ENCODE measurements at regions not wholly inside any gene's neighbourhood (a gene's known extent, or its start where the extent isn't known, plus 50 kb on each side); places are given as distances from the start of the nearest gene placed in this dataset.
"Not testable (repeated sequence)": the region's sequence is repeated elsewhere in the genome, so short reads cannot be mapped to it uniquely, and the experiment has no call there.

DNA sequence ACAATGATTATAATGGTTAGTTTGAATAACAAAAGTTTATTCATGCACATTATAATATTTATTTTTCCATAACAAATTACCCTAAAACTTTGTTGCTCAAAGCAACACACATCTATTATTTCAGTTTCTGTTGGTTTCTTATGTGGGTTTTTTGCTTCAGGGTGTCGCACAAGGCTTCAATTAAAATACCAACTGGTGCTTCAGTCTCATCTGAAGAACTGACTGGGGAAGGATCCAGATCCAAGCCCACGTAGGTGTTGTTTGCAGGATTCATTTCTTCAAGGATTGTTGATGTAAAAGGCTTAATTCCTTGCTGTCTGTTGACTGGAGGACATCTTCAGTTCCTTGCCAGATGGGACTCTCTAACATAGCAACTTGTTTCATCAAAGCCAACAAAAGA, 747.2 kb upstream of the PCDH20 start:
- Histone ChIP-seq H3K36me3 (ENCODE audit: control insufficient read depth in 4 of 4, insufficient read depth in 4 of 4, low read length in 3 of 4) (no peaks in the 10 kb centered on the region), H3K4me3 (ENCODE audit: control insufficient read depth in 1 of 7, extremely low read depth in 1 of 7, insufficient read depth in 4 of 7, low read depth in 2 of 7, low read length in 6 of 7) (no peak overlapping the region), H3K9me3 (ENCODE audit: control extremely low read depth in 1 of 5, control insufficient read depth in 4 of 5, insufficient read depth in 2 of 5, low read depth in 1 of 5, low read length in 4 of 5) (no peaks in the 10 kb centered on the region), H3K27me3 (replicated peaks in 2 of 5; ENCODE audit: control insufficient read depth in 4 of 5, insufficient read depth in 5 of 5, low read length in 4 of 5) (no peaks in the 10 kb centered on the region), H3K4me1 (ENCODE audit: control extremely low read depth in 1 of 4, control insufficient read depth in 4 of 4, insufficient read depth in 4 of 4, low read length in 3 of 4) (no peaks in the 10 kb centered on the region), H3K27ac (ENCODE audit: insufficient read depth in 1 of 2, low read depth in 1 of 2, low read length in 2 of 2, poor library complexity in 1 of 2, severe bottlenecking in 2 of 2) (no peak overlapping the region)
- CTCF ChIA-PET, result no interaction called here
- POLR2A ChIA-PET, result no interaction called here
- 100% methylated on average over 1 of the region's 2 CpGs for WGBS (ENCODE audit: insufficient coverage)
- DNase-seq, result no peak

DNA sequence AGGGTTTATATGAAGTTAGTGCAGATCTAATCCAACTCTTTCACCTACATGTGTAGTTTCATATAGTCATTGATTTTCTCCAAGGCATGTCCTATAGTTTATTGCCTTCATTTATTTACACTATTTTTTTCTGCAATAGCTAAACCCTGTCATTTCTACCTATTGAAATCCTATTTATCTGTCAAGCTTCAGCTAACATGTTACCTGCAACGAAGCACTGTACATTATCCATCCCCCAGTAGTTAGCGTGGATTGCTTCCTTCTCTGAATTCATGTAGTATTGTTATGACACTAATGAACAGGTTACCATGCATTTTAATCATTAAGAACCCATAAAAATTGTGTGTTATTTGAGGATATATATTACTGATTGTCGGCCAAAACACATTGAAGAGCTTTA, 742.9 kb upstream of the PCDH20 start:
- Histone ChIP-seq H3K36me3 (ENCODE audit: control insufficient read depth in 4 of 4, insufficient read depth in 4 of 4, low read length in 3 of 4) (no peaks in the 10 kb centered on the region), H3K9me3 (ENCODE audit: control extremely low read depth in 1 of 5, control insufficient read depth in 4 of 5, insufficient read depth in 2 of 5, low read depth in 1 of 5, low read length in 4 of 5) (no peaks in the 10 kb centered on the region), H3K27ac (ENCODE audit: insufficient read depth in 1 of 2, low read depth in 1 of 2, low read length in 2 of 2, poor library complexity in 1 of 2, severe bottlenecking in 2 of 2) (no peak overlapping the region), H3K27me3 (replicated peaks in 2 of 5; ENCODE audit: control insufficient read depth in 4 of 5, insufficient read depth in 5 of 5, low read length in 4 of 5) (no peaks in the 10 kb centered on the region), H3K4me3 (ENCODE audit: control insufficient read depth in 1 of 7, extremely low read depth in 1 of 7, insufficient read depth in 4 of 7, low read depth in 2 of 7, low read length in 6 of 7) (no peak overlapping the region), H3K4me1 (ENCODE audit: control extremely low read depth in 1 of 4, control insufficient read depth in 4 of 4, insufficient read depth in 4 of 4, low read length in 3 of 4) (no peaks in the 10 kb centered on the region)
- CTCF ChIA-PET, result no interaction called here
- POLR2A ChIA-PET, result no interaction called here
- no CpG with 5 or more reads among the region's 3 CpGs for WGBS (ENCODE audit: insufficient coverage)
- DNase-seq, result no peak

DNA sequence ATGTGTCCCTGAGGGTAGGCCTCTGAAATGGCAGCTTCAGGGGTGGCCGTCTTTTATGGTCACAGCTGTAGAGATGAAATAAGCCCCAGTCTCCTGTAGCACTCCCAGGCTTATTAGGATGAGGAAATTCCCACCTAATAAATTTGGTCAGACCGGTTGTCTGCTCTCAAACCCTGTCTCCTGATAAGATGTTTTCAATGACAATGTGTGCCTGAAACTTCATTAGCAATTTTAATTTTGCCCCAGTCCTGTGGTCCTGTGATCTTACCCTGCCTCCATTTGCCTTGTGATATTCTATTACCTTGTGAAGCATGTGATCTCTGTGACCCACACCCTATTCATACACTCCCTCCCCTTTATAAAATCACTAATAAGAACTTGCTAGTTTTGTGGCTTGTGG, 736.1 kb upstream of the PCDH20 start:
- DNase-seq; H3K4me3 ChIP-seq (ENCODE audit: control insufficient read depth in 1 of 7, extremely low read depth in 1 of 7, insufficient read depth in 4 of 7, low read depth in 2 of 7, low read length in 6 of 7); H3K36me3 ChIP-seq (ENCODE audit: control insufficient read depth in 4 of 4, insufficient read depth in 4 of 4, low read length in 3 of 4); CTCF ChIA-PET; H3K9me3 ChIP-seq (ENCODE audit: control extremely low read depth in 1 of 5, control insufficient read depth in 4 of 5, insufficient read depth in 2 of 5, low read depth in 1 of 5, low read length in 4 of 5); H3K4me1 ChIP-seq (ENCODE audit: control extremely low read depth in 1 of 4, control insufficient read depth in 4 of 4, insufficient read depth in 4 of 4, low read length in 3 of 4); H3K27ac ChIP-seq (ENCODE audit: insufficient read depth in 1 of 2, low read depth in 1 of 2, low read length in 2 of 2, poor library complexity in 1 of 2, severe bottlenecking in 2 of 2); POLR2A ChIA-PET; H3K27me3 ChIP-seq (replicated peaks in 2 of 5; ENCODE audit: control insufficient read depth in 4 of 5, insufficient read depth in 5 of 5, low read length in 4 of 5): not testable (repeated sequence)
- 100% methylated on average over 1 of the region's 2 CpGs for WGBS (ENCODE audit: insufficient coverage)

DNA sequence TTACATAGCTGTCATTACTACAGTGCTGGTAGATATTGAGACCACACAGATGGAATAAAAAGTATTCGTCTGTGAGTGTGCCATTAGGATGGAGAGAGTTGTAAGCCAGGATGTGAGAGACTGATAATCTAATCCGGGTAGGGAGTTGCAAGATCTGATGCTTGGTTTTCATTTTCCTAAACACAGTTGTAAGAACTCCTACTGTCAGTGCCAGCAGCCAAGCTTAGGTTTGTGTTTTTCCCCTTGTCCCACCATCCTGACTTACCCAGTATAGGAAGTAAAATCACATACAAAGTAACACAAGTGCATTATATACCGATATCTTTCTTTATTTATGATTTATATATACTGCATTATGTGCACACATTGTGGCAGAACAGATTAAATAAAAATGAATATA, 726.4 kb upstream of the PCDH20 start:
- ChIA-PET POLR2A (no interaction called here), CTCF (no interaction called here)
- Histone ChIP-seq H3K36me3 (ENCODE audit: control insufficient read depth in 4 of 4, insufficient read depth in 4 of 4, low read length in 3 of 4) (no peaks in the 10 kb centered on the region), H3K9me3 (ENCODE audit: control extremely low read depth in 1 of 5, control insufficient read depth in 4 of 5, insufficient read depth in 2 of 5, low read depth in 1 of 5, low read length in 4 of 5) (peaks cover 0 to 3% (median 0%) of the 10 kb centered on the region in 5 experiments), H3K4me1 (ENCODE audit: control extremely low read depth in 1 of 4, control insufficient read depth in 4 of 4, insufficient read depth in 4 of 4, low read length in 3 of 4) (no peaks in the 10 kb centered on the region), H3K27me3 (replicated peaks in 2 of 5; ENCODE audit: control insufficient read depth in 4 of 5, insufficient read depth in 5 of 5, low read length in 4 of 5) (no peaks in the 10 kb centered on the region), H3K27ac (ENCODE audit: insufficient read depth in 1 of 2, low read depth in 1 of 2, low read length in 2 of 2, poor library complexity in 1 of 2, severe bottlenecking in 2 of 2) (no peak overlapping the region), H3K4me3 (ENCODE audit: control insufficient read depth in 1 of 7, extremely low read depth in 1 of 7, insufficient read depth in 4 of 7, low read depth in 2 of 7, low read length in 6 of 7) (no peak overlapping the region)
- WGBS (ENCODE audit: insufficient coverage), result 77% methylated on average over 2 of the region's 3 CpGs
- no peak for DNase-seq

DNA sequence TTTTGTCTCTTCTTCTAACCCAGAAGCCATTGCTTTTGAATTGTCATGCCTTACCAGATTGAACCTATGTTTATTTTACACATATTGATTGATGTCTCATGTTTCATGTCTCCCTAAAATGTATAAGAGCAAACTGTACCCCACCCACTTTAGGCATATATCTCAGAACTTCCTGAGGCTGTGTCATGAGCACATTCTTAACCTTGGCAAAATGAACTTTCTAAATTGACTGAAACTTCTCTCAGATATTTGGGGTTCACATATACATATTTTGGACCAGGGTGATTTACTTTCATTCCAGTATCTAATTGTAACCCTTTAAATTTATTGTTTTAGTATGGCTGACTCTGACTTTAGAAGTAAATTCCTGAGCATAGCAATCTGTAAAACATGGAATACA, 723.9 kb upstream of the PCDH20 start:
- Histone ChIP-seq H3K9me3 (ENCODE audit: control extremely low read depth in 1 of 5, control insufficient read depth in 4 of 5, insufficient read depth in 2 of 5, low read depth in 1 of 5, low read length in 4 of 5) (peaks cover 0 to 3% (median 0%) of the 10 kb centered on the region in 5 experiments), H3K4me1 (ENCODE audit: control extremely low read depth in 1 of 4, control insufficient read depth in 4 of 4, insufficient read depth in 4 of 4, low read length in 3 of 4) (no peaks in the 10 kb centered on the region), H3K27ac (ENCODE audit: insufficient read depth in 1 of 2, low read depth in 1 of 2, low read length in 2 of 2, poor library complexity in 1 of 2, severe bottlenecking in 2 of 2) (no peak overlapping the region), H3K27me3 (replicated peaks in 2 of 5; ENCODE audit: control insufficient read depth in 4 of 5, insufficient read depth in 5 of 5, low read length in 4 of 5) (no peaks in the 10 kb centered on the region), H3K4me3 (ENCODE audit: control insufficient read depth in 1 of 7, extremely low read depth in 1 of 7, insufficient read depth in 4 of 7, low read depth in 2 of 7, low read length in 6 of 7) (no peak overlapping the region), H3K36me3 (ENCODE audit: control insufficient read depth in 4 of 4, insufficient read depth in 4 of 4, low read length in 3 of 4) (no peaks in the 10 kb centered on the region)
- ChIA-PET POLR2A (no interaction called here), CTCF (no interaction called here)
- DNase-seq, result no peak

DNA sequence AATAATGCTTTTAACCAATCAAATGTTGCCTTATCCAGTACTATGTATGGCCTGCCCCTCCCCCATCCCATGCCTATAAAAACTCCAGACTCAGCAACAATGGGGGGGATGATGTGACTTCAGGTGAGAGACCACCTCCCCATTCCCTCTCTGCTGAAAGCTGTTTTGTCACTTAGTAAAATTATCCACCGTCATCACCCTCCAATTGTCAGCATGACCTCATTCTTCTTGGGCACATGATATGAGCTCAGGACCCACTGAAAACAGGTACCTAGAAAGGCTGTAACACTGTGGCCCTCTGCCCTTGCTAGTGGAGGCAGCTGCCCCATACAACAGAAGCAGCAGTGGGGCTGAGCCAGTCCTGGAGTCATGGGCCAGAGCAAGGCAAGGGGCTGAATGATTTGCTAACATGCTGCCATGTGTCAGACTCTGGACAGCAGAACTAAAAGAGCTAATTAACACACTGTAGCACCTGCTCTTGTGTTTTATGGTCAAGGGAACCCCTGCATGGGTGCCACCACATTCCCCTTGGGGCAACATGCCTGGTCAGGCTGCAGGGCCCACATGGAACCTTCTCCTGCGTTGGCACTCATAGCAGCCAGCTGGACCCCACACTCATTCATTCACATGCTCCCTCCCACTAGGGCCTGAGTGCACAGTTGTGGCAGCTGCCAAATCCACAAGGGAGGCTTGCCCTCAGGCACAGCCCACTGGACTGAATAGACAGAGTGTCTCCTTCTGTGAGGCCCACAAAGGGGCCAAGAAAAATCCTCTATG, 722.2 kb upstream of the PCDH20 start:
- ChIA-PET CTCF (no interaction called here), POLR2A (no interaction called here)
- Histone ChIP-seq H3K4me3 (ENCODE audit: control insufficient read depth in 1 of 7, extremely low read depth in 1 of 7, insufficient read depth in 4 of 7, low read depth in 2 of 7, low read length in 6 of 7) (no peak overlapping the region), H3K36me3 (ENCODE audit: control insufficient read depth in 4 of 4, insufficient read depth in 4 of 4, low read length in 3 of 4) (no peaks in the 10 kb centered on the region), H3K4me1 (ENCODE audit: control extremely low read depth in 1 of 4, control insufficient read depth in 4 of 4, insufficient read depth in 4 of 4, low read length in 3 of 4) (no peaks in the 10 kb centered on the region), H3K27me3 (replicated peaks in 2 of 5; ENCODE audit: control insufficient read depth in 4 of 5, insufficient read depth in 5 of 5, low read length in 4 of 5) (no peaks in the 10 kb centered on the region), H3K27ac (ENCODE audit: insufficient read depth in 1 of 2, low read depth in 1 of 2, low read length in 2 of 2, poor library complexity in 1 of 2, severe bottlenecking in 2 of 2) (no peak overlapping the region), H3K9me3 (ENCODE audit: control extremely low read depth in 1 of 5, control insufficient read depth in 4 of 5, insufficient read depth in 2 of 5, low read depth in 1 of 5, low read length in 4 of 5) (peaks cover 0 to 3% (median 0%) of the 10 kb centered on the region in 5 experiments)
- DNase-seq, result no peak
- 100% methylated on average over 1 of the region's 2 CpGs for WGBS (ENCODE audit: insufficient coverage)

DNA sequence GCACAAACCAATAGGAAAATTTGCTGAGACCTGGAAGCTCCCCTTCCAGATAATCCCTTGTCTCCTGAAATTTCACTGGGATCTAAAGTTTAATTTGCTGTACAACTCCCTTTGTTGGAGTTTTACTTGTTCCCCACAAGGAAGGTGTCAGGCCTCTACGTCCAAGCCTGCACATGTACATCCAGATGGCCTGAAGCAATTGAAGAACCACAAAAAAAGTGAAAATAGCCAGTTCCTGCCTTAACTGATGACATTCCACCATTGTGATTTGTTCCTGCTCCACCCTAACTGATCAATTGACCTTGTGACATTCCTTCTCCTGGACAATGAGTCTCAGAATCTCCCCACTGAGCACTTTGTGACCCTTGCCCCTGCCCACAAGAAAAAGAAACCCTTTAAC, 716.0 kb upstream of the PCDH20 start:
- no peak for DNase-seq
- 27% methylated on average over 1 of the region's 1 CpG for WGBS (ENCODE audit: insufficient coverage)
- Histone ChIP-seq H3K9me3 (ENCODE audit: control extremely low read depth in 1 of 5, control insufficient read depth in 4 of 5, insufficient read depth in 2 of 5, low read depth in 1 of 5, low read length in 4 of 5) (peaks cover 0 to 2% (median 0%) of the 10 kb centered on the region in 5 experiments), H3K4me1 (ENCODE audit: control extremely low read depth in 1 of 4, control insufficient read depth in 4 of 4, insufficient read depth in 4 of 4, low read length in 3 of 4) (no peaks in the 10 kb centered on the region), H3K36me3 (ENCODE audit: control insufficient read depth in 4 of 4, insufficient read depth in 4 of 4, low read length in 3 of 4) (no peaks in the 10 kb centered on the region), H3K4me3 (ENCODE audit: control insufficient read depth in 1 of 7, extremely low read depth in 1 of 7, insufficient read depth in 4 of 7, low read depth in 2 of 7, low read length in 6 of 7) (no peak overlapping the region), H3K27ac (ENCODE audit: insufficient read depth in 1 of 2, low read depth in 1 of 2, low read length in 2 of 2, poor library complexity in 1 of 2, severe bottlenecking in 2 of 2) (no peak overlapping the region), H3K27me3 (replicated peaks in 2 of 5; ENCODE audit: control insufficient read depth in 4 of 5, insufficient read depth in 5 of 5, low read length in 4 of 5) (peaks cover 0 to 2% (median 0%) of the 10 kb centered on the region in 5 experiments)
- ChIA-PET POLR2A (no interaction called here), CTCF (no interaction called here)
